GM12878 (cell line): ENCODE measurements at regions not wholly inside any gene's neighbourhood (a gene's known extent, or its start where the extent isn't known, plus 50 kb on each side); places are given as distances from the start of the nearest gene placed in this dataset.

Source experiments
- ATAC-seq: fragments of 200-7000 bp; cut with Tn5 transposase; 3 replicates; pipeline ENCODE4 v1.9.1; 2020; ENCODE audit warnings: mild to moderate bottlenecking, moderate library complexity
- BruUV-seq: library from RNA; stranded (reverse); fragments of 400-500 nt; replicated peaks from 2 replicates; lab custom pipeline; 2021; lab: Mats Ljungman, UMichigan
- CTCF ChIA-PET: fragments of 300-600 bp; sonication (Branson Sonifier 250); formaldehyde crosslinking; extraction: SDS; loops from one replicate; lab custom pipeline; 2021; ENCODE audit warnings: inconsistent platforms; lab: Yijun Ruan, JAX
- POLR2A ChIA-PET: fragments of 350-600 bp; formaldehyde crosslinking; extraction: SDS; loops from one replicate; lab custom pipeline; 2021; ENCODE audit warnings: inconsistent platforms; lab: Charles Lee
- RAD21 ChIA-PET: fragments of 300-600 bp; sonication (Branson Sonifier 250); formaldehyde crosslinking; loops from one replicate; lab custom pipeline; 2023; ENCODE audit warnings: antibody characterized with exemption; ENCODE audit not compliant: unreplicated experiment; lab: Charles Lee
- SMC1A ChIA-PET: fragments of 300-600 bp; sonication (Branson Sonifier 250); formaldehyde crosslinking; loops from one replicate; lab custom pipeline; 2023; ENCODE audit not compliant: unreplicated experiment, uncharacterized antibody; lab: Charles Lee
- DNase-seq: peaks from one replicate; pipeline ENCODE4 v3.0.0-alpha.2; 2011; ENCODE audit warnings: low read depth, low spot score
- FAIRE-seq: peaks from 3 replicates; lab custom pipeline; 2011; peaks lifted over from hg19 to GRCh38; lab: Jason Lieb, UNC
- H2AFZ ChIP-seq: 2 replicates; pipeline ENCODE4 v1.6.0; 2011; ENCODE audit warnings: low read depth, low read length, control low read depth; ENCODE audit not compliant: control insufficient read depth
- H3K27ac ChIP-seq: 2 replicates; pipeline ENCODE4 v1.5.1; 2011; ENCODE audit warnings: control low read depth; ENCODE audit not compliant: control insufficient read depth, insufficient read depth
- H3K27me3 ChIP-seq, 2 experiments: replicated peaks in 1 of 2; 2 replicates each; pipeline versions ENCODE4 v1.6.0 to v1.6.1; 2011; ENCODE audit warnings: low read length in 1 of 2; ENCODE audit not compliant: control insufficient read depth in 2 of 2, insufficient read depth in 2 of 2
- H3K36me3 ChIP-seq, 2 experiments: 2 replicates each; pipeline ENCODE4 v1.5.1; 2011; ENCODE audit warnings: low read length in 1 of 2; ENCODE audit not compliant: control insufficient read depth in 2 of 2, insufficient read depth in 2 of 2
- H3K4me1 ChIP-seq: 2 replicates; pipeline ENCODE4 v1.6.1; 2011; ENCODE audit warnings: mild to moderate bottlenecking, low read length, moderate library complexity, mixed read lengths; ENCODE audit not compliant: control insufficient read depth, insufficient read depth
- H3K4me2 ChIP-seq: 2 replicates; pipeline ENCODE4 v1.6.0; 2011; ENCODE audit warnings: control low read depth; ENCODE audit not compliant: control insufficient read depth, insufficient read depth
- H3K4me3 ChIP-seq: fragments of 200-600 bp; sonication (generic); 2 replicates; pipeline ENCODE4 v1.5.1; 2016
- H3K79me2 ChIP-seq: 2 replicates; pipeline ENCODE4 v1.6.0; 2011; ENCODE audit warnings: low read length; ENCODE audit not compliant: control insufficient read depth, insufficient read depth
- H3K9ac ChIP-seq: 2 replicates; pipeline ENCODE4 v1.8.0; 2011; ENCODE audit warnings: low read length, control low read depth, mixed read lengths; ENCODE audit not compliant: control insufficient read depth, insufficient read depth
- H3K9me3 ChIP-seq: replicated peaks from 3 replicates; pipeline ENCODE4 v1.5.1; 2011; ENCODE audit warnings: mild to moderate bottlenecking, low read length; ENCODE audit not compliant: control insufficient read depth, insufficient read depth
- H4K20me1 ChIP-seq: 2 replicates; pipeline ENCODE4 v1.6.0; 2011; ENCODE audit not compliant: control insufficient read depth, insufficient read depth
- BRCA1 ChIP-seq: IDR thresholded peaks from 2 replicates; pipeline ENCODE4 v1.6.1; 2011; ENCODE audit warnings: low read depth, low read length, improper control_type of control experiment
- E4F1 ChIP-seq: fragments of 450-650 bp; IDR thresholded peaks from 2 replicates; pipeline ENCODE4 v1.6.1; 2018; ENCODE audit warnings: borderline replicate concordance, mild to moderate bottlenecking; ENCODE audit not compliant: partially characterized antibody
- HDAC2 ChIP-seq: fragments of 200-600 bp; sonication (generic); IDR thresholded peaks from 2 replicates; pipeline ENCODE4 v1.6.1; 2017
- NFXL1 ChIP-seq: fragments of 450-650 bp; IDR thresholded peaks from 2 replicates; pipeline ENCODE4 v1.6.1; 2017; ENCODE audit warnings: antibody characterized with exemption, mild to moderate bottlenecking, borderline replicate concordance
- POLR2AphosphoS2 ChIP-seq: IDR thresholded peaks from 2 replicates; pipeline ENCODE4 v1.6.1; 2011; ENCODE audit warnings: low read depth, mild to moderate bottlenecking, low read length, improper control_type of control experiment, moderate library complexity
- REST ChIP-seq: IDR thresholded peaks from 2 replicates; pipeline ENCODE4 v1.6.1; 2012; ENCODE audit warnings: mild to moderate bottlenecking, low read depth, low read length
- RFX5 ChIP-seq: IDR thresholded peaks from 2 replicates; pipeline ENCODE4 v1.6.1; 2011; ENCODE audit warnings: low read depth, low read length, improper control_type of control experiment
- SMAD1 ChIP-seq: fragments of 450-650 bp; IDR thresholded peaks from 2 replicates; pipeline ENCODE4 v1.6.1; 2018; ENCODE audit warnings: mild to moderate bottlenecking, low read depth; ENCODE audit not compliant: partially characterized antibody
- SMARCA5 ChIP-seq: fragments of 450-650 bp; IDR thresholded peaks from 2 replicates; pipeline ENCODE4 v1.6.1; 2017; ENCODE audit warnings: mild to moderate bottlenecking
- YBX1 ChIP-seq: fragments of 450-650 bp; IDR thresholded peaks from 2 replicates; pipeline ENCODE4 v1.6.1; 2016; ENCODE audit warnings: antibody characterized with exemption
- ZNF24 ChIP-seq: fragments of 450-650 bp; IDR thresholded peaks from 2 replicates; pipeline ENCODE4 v1.6.1; 2017; ENCODE audit warnings: antibody characterized with exemption, mild to moderate bottlenecking
- WGBS: methylation state at CpG from one replicate; pipeline ENCODE4 v1.1.6; 2016; ENCODE audit warnings: low lambda C conversion rate; ENCODE audit not compliant: insufficient replicate concordance, insufficient coverage; ENCODE audit errors: missing lambda C conversion rate; 5-methylcytosine and 5-hydroxymethylcytosine counted together
- in situ Hi-C: fragments of 300-500 bp; cut with MboI; formaldehyde crosslinking; loops from 9 replicates; pipeline ENCODE4 v1.14.3; 2018; ENCODE audit warnings: mixed read lengths
- intact Hi-C: fragments of 100-400 bp; cut with micrococcal nuclease; formaldehyde crosslinking; loops from one replicate; pipeline ENCODE4 v1.14.2; 2022; ENCODE audit not compliant: unreplicated experiment
- TF ChIP-seq, protein P1 (sequence below): fragments of 450-650 bp; IDR thresholded peaks from 2 replicates; pipeline ENCODE4 v1.6.1; 2017; ENCODE audit warnings: mild to moderate bottlenecking, low read depth, inconsistent platforms; ENCODE audit not compliant: poor library complexity, severe bottlenecking

DNA sequence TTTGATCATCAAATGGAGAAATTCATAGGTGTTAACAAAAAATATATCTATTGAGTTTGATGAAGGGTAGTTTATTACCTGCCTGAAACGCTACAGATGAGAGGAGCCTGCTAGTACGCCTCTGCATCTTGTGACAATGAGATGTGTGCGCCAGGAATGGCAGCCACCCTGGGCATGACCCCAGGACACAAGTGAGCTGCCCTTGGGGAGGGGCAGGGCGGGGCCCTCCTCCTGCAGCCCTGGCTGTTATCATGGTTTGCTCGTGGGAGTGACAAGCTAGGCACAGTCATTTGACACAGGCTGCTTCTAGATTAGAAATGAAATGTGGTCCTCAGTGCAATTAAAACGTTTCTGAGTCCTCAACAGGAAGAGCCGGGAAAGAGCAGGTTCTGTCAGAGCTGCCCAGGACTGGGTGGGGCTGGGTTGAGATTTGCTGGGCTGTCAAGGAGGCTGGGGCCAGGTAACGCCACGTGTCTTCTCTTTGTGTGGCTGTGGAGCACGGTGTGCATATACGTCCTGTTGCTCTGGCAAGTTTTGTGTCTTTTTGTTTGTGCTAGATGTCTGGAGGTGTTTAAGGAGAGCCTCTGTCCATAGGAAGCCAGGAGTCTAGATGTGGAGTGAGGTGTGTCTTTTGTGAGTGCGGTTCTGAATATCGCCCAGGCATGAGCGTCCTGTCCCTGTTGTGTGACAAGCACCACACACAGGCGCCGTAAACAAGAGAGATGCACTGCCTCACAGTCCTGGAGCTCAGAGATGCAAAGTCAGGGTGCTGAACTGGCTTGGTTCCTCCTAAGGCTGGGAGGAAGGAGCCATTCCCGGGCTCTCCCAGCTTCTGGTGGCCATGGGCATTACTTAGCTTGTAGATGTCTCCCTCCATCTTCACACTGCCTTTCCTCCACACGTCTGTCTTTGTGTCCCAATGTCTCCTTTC is 129.0 kb upstream of the IRX4 start:
- DNase-seq (no peak), FAIRE-seq (no peak), ATAC-seq (no peak)
- no peak overlapping the region for H3K27ac ChIP-seq
- no TSS peak for BruUV-seq
- H3K4me3 ChIP-seq, result no peak overlapping the region
- intact Hi-C loops (no loop called here), in situ Hi-C loops (no loop called here)
- RAD21 ChIA-PET, result no interaction called here
- no peaks in the 10 kb centered on the region for H4K20me1 ChIP-seq
- H3K4me1 ChIP-seq, result no peaks in the 10 kb centered on the region
- H3K27me3 ChIP-seq, result no peaks in the 10 kb centered on the region; a peak in 1 of 4 replicates
- no peaks in the 10 kb centered on the region for H3K9me3 ChIP-seq
- SMC1A ChIA-PET, result no interaction called here
- no peak overlapping the region for H2AFZ ChIP-seq
- no peaks in the 10 kb centered on the region for H3K79me2 ChIP-seq
- CTCF ChIA-PET, result no interaction called here
- no peaks in the 10 kb centered on the region for H3K36me3 ChIP-seq
- H3K9ac ChIP-seq, result no peak overlapping the region
- WGBS, result 26% methylated on average over 18 of the region's 18 CpGs
- POLR2A ChIA-PET, result no interaction called here
- H3K4me2 ChIP-seq, result no peak overlapping the region
- no peak for TF ChIP-seq E4F1
- TF ChIP-seq SMAD1, result no peak
- TF ChIP-seq REST, result no peak
- TF ChIP-seq ZNF24, result no peak
- no peak for TF ChIP-seq BRCA1
- no peak for TF ChIP-seq YBX1
- TF ChIP-seq HDAC2, result no peak
- TF ChIP-seq SMARCA5, result no peak
- no peak for TF ChIP-seq RFX5
- no peak for TF ChIP-seq NFXL1
- no peak for TF ChIP-seq POLR2AphosphoS2
- TF ChIP-seq, protein P1, sequence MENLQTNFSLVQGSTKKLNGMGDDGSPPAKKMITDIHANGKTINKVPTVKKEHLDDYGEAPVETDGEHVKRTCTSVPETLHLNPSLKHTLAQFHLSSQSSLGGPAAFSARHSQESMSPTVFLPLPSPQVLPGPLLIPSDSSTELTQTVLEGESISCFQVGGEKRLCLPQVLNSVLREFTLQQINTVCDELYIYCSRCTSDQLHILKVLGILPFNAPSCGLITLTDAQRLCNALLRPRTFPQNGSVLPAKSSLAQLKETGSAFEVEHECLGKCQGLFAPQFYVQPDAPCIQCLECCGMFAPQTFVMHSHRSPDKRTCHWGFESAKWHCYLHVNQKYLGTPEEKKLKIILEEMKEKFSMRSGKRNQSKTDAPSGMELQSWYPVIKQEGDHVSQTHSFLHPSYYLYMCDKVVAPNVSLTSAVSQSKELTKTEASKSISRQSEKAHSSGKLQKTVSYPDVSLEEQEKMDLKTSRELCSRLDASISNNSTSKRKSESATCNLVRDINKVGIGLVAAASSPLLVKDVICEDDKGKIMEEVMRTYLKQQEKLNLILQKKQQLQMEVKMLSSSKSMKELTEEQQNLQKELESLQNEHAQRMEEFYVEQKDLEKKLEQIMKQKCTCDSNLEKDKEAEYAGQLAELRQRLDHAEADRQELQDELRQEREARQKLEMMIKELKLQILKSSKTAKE, result no peak
